ENCODE measurements at regions not wholly inside any gene's neighbourhood (a gene's known extent, or its start where the extent isn't known, plus 50 kb on each side); places are given as distances from the start of the nearest gene placed in this dataset.

- H3K4me1 ChIP-seq (ENCODE audit: insufficient read depth, low read length) = no peaks in the 10 kb centered on the region
- no peaks in the 10 kb centered on the region for H3K79me2 ChIP-seq (ENCODE audit: insufficient read depth, low read length)
- H3K36me3 ChIP-seq (ENCODE audit: insufficient read depth, low read length) = no peaks in the 10 kb centered on the region
- H4K20me1 ChIP-seq (ENCODE audit: insufficient read depth, low read length) = no peaks in the 10 kb centered on the region
- no peak for ATAC-seq (ENCODE audit: insufficient read depth, low read depth)
- no peak overlapping the region for H3K9ac ChIP-seq (ENCODE audit: low read depth, low read length)
- H3K4me2 ChIP-seq (ENCODE audit: insufficient read depth, low read length) = no peak overlapping the region
- H3K4me3 ChIP-seq (ENCODE audit: low read depth in 1 of 2, low read length in 2 of 2) = no peak overlapping the region
- H3K9me3 ChIP-seq (ENCODE audit: insufficient read depth, low read length, severe bottlenecking) = no peaks in the 10 kb centered on the region
- TF ChIP-seq EZH2 (IDR thresholded peaks at IDR 0.05; ENCODE audit: borderline replicate concordance, low read depth, low read length, severe bottlenecking) = no peak
- H2AFZ ChIP-seq (ENCODE audit: low read depth, low read length) = no peak overlapping the region
- no peak overlapping the region for H3K27ac ChIP-seq (ENCODE audit: low read length)
- no peak for DNase-seq
- no peaks in the 10 kb centered on the region for H3K27me3 ChIP-seq (ENCODE audit: insufficient read depth, low read length, poor library complexity)
These were observed 50.5 kb downstream of the PALM2AKAP2 start for GRCh38 chr9:109830545-109830944.

GRCh38 chr9:109831998-109832658 lies 52.1 kb downstream of the PALM2AKAP2 start:
- DNase-seq (no peak), ATAC-seq (ENCODE audit: insufficient read depth, low read depth) (no peak)
- no peak overlapping the region for H2AFZ ChIP-seq (ENCODE audit: low read depth, low read length)
- no peaks in the 10 kb centered on the region for H3K79me2 ChIP-seq (ENCODE audit: insufficient read depth, low read length)
- TF ChIP-seq EZH2 (IDR thresholded peaks at IDR 0.05; ENCODE audit: borderline replicate concordance, low read depth, low read length, severe bottlenecking) = no peak
- TF ChIP-seq CTCF (IDR thresholded peaks at IDR 0.05; ENCODE audit: borderline replicate concordance, extremely low read depth, low read length, poor library complexity, severe bottlenecking) = no peak
- H3K9ac ChIP-seq (ENCODE audit: low read depth, low read length) = no peak overlapping the region
- no peak overlapping the region for H3K4me3 ChIP-seq (ENCODE audit: low read depth in 1 of 2, low read length in 2 of 2)
- H3K4me2 ChIP-seq (ENCODE audit: insufficient read depth, low read length) = no peak overlapping the region
- H3K4me1 ChIP-seq (ENCODE audit: insufficient read depth, low read length) = no peaks in the 10 kb centered on the region
- no peaks in the 10 kb centered on the region for H3K9me3 ChIP-seq (ENCODE audit: insufficient read depth, low read length, severe bottlenecking)
- no peak overlapping the region for H3K27ac ChIP-seq (ENCODE audit: low read length)
- H4K20me1 ChIP-seq (ENCODE audit: insufficient read depth, low read length) = no peaks in the 10 kb centered on the region
- H3K36me3 ChIP-seq (ENCODE audit: insufficient read depth, low read length) = no peaks in the 10 kb centered on the region
- H3K27me3 ChIP-seq (ENCODE audit: insufficient read depth, low read length, poor library complexity) = no peaks in the 10 kb centered on the region

GRCh38 chr9:109834855-109835254 lies 54.9 kb downstream of the PALM2AKAP2 start:
- H3K27me3 ChIP-seq (ENCODE audit: insufficient read depth, low read length, poor library complexity) = no peaks in the 10 kb centered on the region
- ATAC-seq (ENCODE audit: insufficient read depth, low read depth) = peak; percentile 74
- no peaks in the 10 kb centered on the region for H3K36me3 ChIP-seq (ENCODE audit: insufficient read depth, low read length)
- no peak overlapping the region for H2AFZ ChIP-seq (ENCODE audit: low read depth, low read length)
- DNase-seq = peak; percentile 21
- H3K9me3 ChIP-seq (ENCODE audit: insufficient read depth, low read length, severe bottlenecking) = no peaks in the 10 kb centered on the region
- H3K9ac ChIP-seq (ENCODE audit: low read depth, low read length) = no peak overlapping the region
- H3K79me2 ChIP-seq (ENCODE audit: insufficient read depth, low read length) = no peaks in the 10 kb centered on the region
- H3K4me2 ChIP-seq (ENCODE audit: insufficient read depth, low read length) = no peak overlapping the region
- H3K4me3 ChIP-seq (ENCODE audit: low read depth in 1 of 2, low read length in 2 of 2) = no peak overlapping the region
- no peak overlapping the region for H3K27ac ChIP-seq (ENCODE audit: low read length)
- TF ChIP-seq CTCF (IDR thresholded peaks at IDR 0.05; ENCODE audit: borderline replicate concordance, extremely low read depth, low read length, poor library complexity, severe bottlenecking) = no peak
- no peak for TF ChIP-seq EZH2 (IDR thresholded peaks at IDR 0.05; ENCODE audit: borderline replicate concordance, low read depth, low read length, severe bottlenecking)
- no peaks in the 10 kb centered on the region for H3K4me1 ChIP-seq (ENCODE audit: insufficient read depth, low read length)
- no peaks in the 10 kb centered on the region for H4K20me1 ChIP-seq (ENCODE audit: insufficient read depth, low read length)

GRCh38 chr9:109843641-109844040 lies 63.6 kb downstream of the PALM2AKAP2 start:
- Histone ChIP-seq H3K27ac (ENCODE audit: low read length) (no peak overlapping the region), H2AFZ (ENCODE audit: low read depth, low read length) (no peak overlapping the region), H3K4me2 (ENCODE audit: insufficient read depth, low read length) (no peak overlapping the region), H3K27me3 (ENCODE audit: insufficient read depth, low read length, poor library complexity) (no peaks in the 10 kb centered on the region), H3K9ac (ENCODE audit: low read depth, low read length) (no peak overlapping the region), H3K36me3 (ENCODE audit: insufficient read depth, low read length) (no peaks in the 10 kb centered on the region), H4K20me1 (ENCODE audit: insufficient read depth, low read length) (no peaks in the 10 kb centered on the region), H3K9me3 (ENCODE audit: insufficient read depth, low read length, severe bottlenecking) (no peaks in the 10 kb centered on the region), H3K4me1 (ENCODE audit: insufficient read depth, low read length) (no peaks in the 10 kb centered on the region), H3K4me3 (ENCODE audit: low read depth in 1 of 2, low read length in 2 of 2) (no peak overlapping the region), H3K79me2 (ENCODE audit: insufficient read depth, low read length) (no peaks in the 10 kb centered on the region)
- ATAC-seq (ENCODE audit: insufficient read depth, low read depth) (no peak), DNase-seq (no peak)
- TF ChIP-seq CTCF (IDR thresholded peaks at IDR 0.05; ENCODE audit: borderline replicate concordance, extremely low read depth, low read length, poor library complexity, severe bottlenecking) = no peak
- no peak for TF ChIP-seq EZH2 (IDR thresholded peaks at IDR 0.05; ENCODE audit: borderline replicate concordance, low read depth, low read length, severe bottlenecking)

Data from DND-41 (cell line).